ENCODE measurements at regions not wholly inside any gene's neighbourhood (a gene's known extent, or its start where the extent isn't known, plus 50 kb on each side); places are given as distances from the start of the nearest gene placed in this dataset.

- WGBS, 2 donors (ENCODE audit: low coverage in 1 of 2) = 47 to 68% methylated on average over 2 of the region's 2 CpGs
- H3K27ac ChIP-seq = no peak overlapping the region
These were observed 257.5 kb upstream of the SNX7 start for GRCh38 chr1:98403963-98404480.

GRCh38 chr1:98402860-98403259 is 258.7 kb upstream of the SNX7 start:
- TF ChIP-seq POLR2AphosphoS5 (IDR thresholded peaks at IDR 0.05) (no peak), EP300 (IDR thresholded peaks at IDR 0.05) (no peak), POLR2A (IDR thresholded peaks at IDR 0.05) (no peak), CTCF (IDR thresholded peaks at IDR 0.05) (no peak)
- no peaks in the 10 kb centered on the region for H3K36me3 ChIP-seq
- no peak for ATAC-seq
- H3K27ac ChIP-seq = no peak overlapping the region
- H3K4me3 ChIP-seq = no peak overlapping the region
- no peaks in the 10 kb centered on the region for H3K27me3 ChIP-seq
- WGBS, 2 donors (ENCODE audit: low coverage in 1 of 2) = 25 to 45% methylated on average over 2 of the region's 2 CpGs
- no peaks in the 10 kb centered on the region for H3K4me1 ChIP-seq
- no peaks in the 10 kb centered on the region for H3K9me3 ChIP-seq

More at GRCh38 chr1:98403963-98404480, 257.5 kb upstream of the SNX7 start:
- Histone ChIP-seq H3K4me1 (no peaks in the 10 kb centered on the region), H3K36me3 (no peaks in the 10 kb centered on the region), H3K27me3 (no peaks in the 10 kb centered on the region), H3K4me3 (no peak overlapping the region), H3K9me3 (no peaks in the 10 kb centered on the region)
- ATAC-seq = no peak
- no peak for TF ChIP-seq CTCF (IDR thresholded peaks at IDR 0.05)
- no peak for TF ChIP-seq EP300 (IDR thresholded peaks at IDR 0.05)
- no peak for TF ChIP-seq POLR2A (IDR thresholded peaks at IDR 0.05)
- TF ChIP-seq POLR2AphosphoS5 (IDR thresholded peaks at IDR 0.05) = no peak

GRCh38 chr1:98400446-98400845 is 261.1 kb upstream of the SNX7 start:
- Histone ChIP-seq H3K9me3 (no peaks in the 10 kb centered on the region), H3K36me3 (no peaks in the 10 kb centered on the region), H3K4me3 (no peak overlapping the region), H3K27me3 (no peaks in the 10 kb centered on the region), H3K27ac (no peak overlapping the region), H3K4me1 (no peaks in the 10 kb centered on the region)
- whole genome bisulfite sequencing, 2 donors (ENCODE audit: low coverage in 1 of 2) = 60 to 63% methylated on average over 2 of the region's 2 CpGs
- ATAC-seq = no peak
- TF ChIP-seq POLR2AphosphoS5 (IDR thresholded peaks at IDR 0.05) (no peak), EP300 (IDR thresholded peaks at IDR 0.05) (no peak), POLR2A (IDR thresholded peaks at IDR 0.05) (no peak), CTCF (IDR thresholded peaks at IDR 0.05) (no peak)

- H3K27me3 ChIP-seq = no peaks in the 10 kb centered on the region
- H3K4me3 ChIP-seq = no peak overlapping the region
- no peaks in the 10 kb centered on the region for H3K4me1 ChIP-seq
- no peak for TF ChIP-seq EP300 (IDR thresholded peaks at IDR 0.05)
- TF ChIP-seq CTCF (IDR thresholded peaks at IDR 0.05) = no peak
- no peak for TF ChIP-seq POLR2A (IDR thresholded peaks at IDR 0.05)
- no peak for TF ChIP-seq POLR2AphosphoS5 (IDR thresholded peaks at IDR 0.05)
- no peak for ATAC-seq
- no peak overlapping the region for H3K27ac ChIP-seq
- H3K36me3 ChIP-seq = no peaks in the 10 kb centered on the region
- no peaks in the 10 kb centered on the region for H3K9me3 ChIP-seq
- 86 to 89% methylated on average over 1 of the region's 1 CpG for WGBS, 2 donors (ENCODE audit: low coverage in 1 of 2)
These were observed 262.3 kb upstream of the SNX7 start for GRCh38 chr1:98399218-98399617.

GRCh38 chr1:98398649-98399048 is 262.9 kb upstream of the SNX7 start:
- H3K27ac ChIP-seq = no peak overlapping the region
- no peaks in the 10 kb centered on the region for H3K4me1 ChIP-seq
- H3K9me3 ChIP-seq = no peaks in the 10 kb centered on the region
- H3K36me3 ChIP-seq = no peaks in the 10 kb centered on the region
- TF ChIP-seq CTCF (IDR thresholded peaks at IDR 0.05) = no peak
- no peak for TF ChIP-seq POLR2A (IDR thresholded peaks at IDR 0.05)
- no peak for TF ChIP-seq EP300 (IDR thresholded peaks at IDR 0.05)
- TF ChIP-seq POLR2AphosphoS5 (IDR thresholded peaks at IDR 0.05) = no peak
- WGBS, 2 donors (ENCODE audit: low coverage in 1 of 2) = 10 to 17% methylated on average over 2 of the region's 2 CpGs
- H3K27me3 ChIP-seq = no peaks in the 10 kb centered on the region
- no peak overlapping the region for H3K4me3 ChIP-seq
- ATAC-seq = no peak
